Suppressor macrophage (primary cell): ENCODE measurements at regions not wholly inside any gene's neighbourhood (a gene's known extent, or its start where the extent isn't known, plus 50 kb on each side); places are given as distances from the start of the nearest gene placed in this dataset.
"Not testable (repeated sequence)": the region's sequence is repeated elsewhere in the genome, so short reads cannot be mapped to it uniquely, and the experiment has no call there.

Experiments used
- DNase-seq, 4 experiments: peaks; one replicate each; pipeline ENCODE4 v3.0.0-alpha.2; 2020 to 2022

DNA sequence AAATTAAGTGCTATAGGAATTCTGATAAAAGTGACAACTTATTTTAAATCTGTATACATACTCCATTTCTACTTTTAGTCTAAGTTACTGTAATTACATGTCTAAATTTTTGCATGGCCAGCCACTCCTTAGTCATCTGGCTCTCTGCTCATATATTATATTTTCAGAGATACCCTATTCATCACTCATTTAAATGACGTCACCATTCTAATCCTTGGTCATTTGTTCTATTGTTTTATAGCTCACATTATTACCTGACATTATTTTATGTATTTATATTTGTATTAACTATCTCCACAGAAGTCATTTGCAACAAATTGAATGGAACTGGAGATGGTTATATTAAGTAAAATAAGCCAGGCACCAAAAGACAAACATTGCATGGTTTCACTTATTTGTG is 179.6 kb upstream of the CXorf51A start:
- DNase-seq, result no peak

DNA sequence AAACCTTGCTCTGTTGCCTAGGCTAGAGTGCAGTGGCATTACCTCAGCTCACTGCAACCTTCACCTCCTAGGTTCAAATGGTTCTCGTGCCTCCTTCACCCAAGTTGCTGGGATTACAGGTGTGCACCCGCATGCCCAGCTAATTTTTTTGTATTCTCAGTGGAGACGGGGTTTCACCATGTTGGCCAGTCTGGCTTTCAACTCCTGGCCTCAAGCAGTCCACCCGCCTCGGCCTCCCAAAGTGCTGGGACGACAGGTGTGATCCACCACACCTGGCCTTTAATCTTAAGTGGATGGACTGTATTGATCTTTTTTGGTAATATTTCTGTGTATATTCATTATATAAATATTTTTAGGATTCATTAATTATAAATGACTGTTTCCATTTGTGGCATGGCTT is 158.7 kb upstream of the CXorf51A start:
- DNase-seq, result no peak

DNA sequence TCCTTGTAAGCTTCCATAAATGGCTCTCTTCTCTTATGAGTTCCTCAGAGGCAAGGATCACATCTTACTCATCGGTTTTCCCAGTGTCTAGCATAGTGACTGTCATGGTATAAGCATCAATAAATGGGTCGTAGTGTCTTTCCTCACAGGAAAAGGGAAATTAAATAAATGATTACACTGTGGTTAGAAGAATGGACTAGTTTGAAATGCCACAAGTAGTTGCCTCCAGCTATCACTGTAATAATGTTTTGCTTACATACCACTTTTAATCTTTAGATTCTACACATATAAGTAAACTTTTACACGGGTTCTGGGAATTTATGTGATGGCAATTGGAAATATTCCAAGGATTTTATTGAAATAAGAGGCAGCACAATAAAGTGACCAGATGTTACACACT is 152.8 kb upstream of the CXorf51A start:
- DNase-seq, result no peak

DNA sequence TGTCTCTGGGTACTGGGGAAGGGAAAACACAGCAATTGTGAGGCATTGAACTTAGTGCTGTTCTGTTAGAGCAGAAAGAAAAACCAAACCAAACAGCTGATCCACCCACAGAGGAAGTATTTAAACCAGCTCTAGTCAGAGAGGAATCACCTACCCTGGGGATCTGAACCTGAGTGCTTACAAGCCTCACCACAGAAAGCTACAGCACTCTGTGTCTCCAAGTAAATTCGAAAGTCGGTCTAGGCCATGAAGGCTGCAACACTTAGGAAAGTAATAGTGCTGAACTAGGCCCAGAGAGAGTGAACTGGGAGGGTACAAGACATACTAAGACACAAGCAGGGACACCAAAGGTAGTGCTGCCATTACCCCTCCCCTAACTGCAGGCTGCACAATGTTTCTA is 142.2 kb upstream of the CXorf51A start:
- no peak for DNase-seq

DNA sequence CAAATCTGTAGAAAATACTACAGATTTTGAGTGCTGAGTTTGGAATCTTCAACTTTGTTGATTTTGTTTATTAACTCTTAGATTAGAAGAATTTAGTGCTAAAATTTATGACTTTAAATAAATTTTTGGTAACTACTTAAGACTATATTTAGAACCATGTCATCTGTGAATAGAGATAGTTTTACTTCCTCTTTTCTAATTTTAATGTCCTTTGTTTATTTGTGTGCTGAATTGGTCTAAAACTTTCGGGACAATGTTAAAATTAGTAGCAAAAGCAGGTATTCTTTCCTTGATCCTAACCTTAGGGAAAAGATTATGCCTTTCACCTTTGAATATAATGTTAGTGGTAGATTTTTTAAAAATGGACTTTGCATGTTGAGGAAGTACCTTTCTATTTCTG is 119.7 kb upstream of the CXorf51A start:
- DNase-seq, result peak in 1 of 4 experiments; percentile 0

DNA sequence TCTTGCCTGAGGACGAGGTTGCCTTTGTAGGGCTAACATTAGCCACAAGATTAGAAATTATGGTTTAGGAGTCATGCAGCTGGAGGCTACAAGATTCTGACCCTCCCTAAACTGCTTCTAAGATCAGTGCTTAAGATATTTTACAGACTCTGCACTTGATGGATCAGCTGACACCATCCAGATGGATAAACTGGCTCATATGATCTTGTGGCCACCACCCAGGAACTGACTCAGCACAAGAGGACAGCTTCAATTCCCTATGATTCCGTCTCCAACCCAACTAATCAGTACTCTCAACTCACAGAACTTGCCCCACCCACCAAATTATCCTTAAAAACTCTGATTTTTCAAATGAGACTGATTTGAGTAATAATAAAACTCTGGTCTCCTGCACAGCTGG is 118.5 kb upstream of the CXorf51A start:
- not testable (repeated sequence) for DNase-seq

DNA sequence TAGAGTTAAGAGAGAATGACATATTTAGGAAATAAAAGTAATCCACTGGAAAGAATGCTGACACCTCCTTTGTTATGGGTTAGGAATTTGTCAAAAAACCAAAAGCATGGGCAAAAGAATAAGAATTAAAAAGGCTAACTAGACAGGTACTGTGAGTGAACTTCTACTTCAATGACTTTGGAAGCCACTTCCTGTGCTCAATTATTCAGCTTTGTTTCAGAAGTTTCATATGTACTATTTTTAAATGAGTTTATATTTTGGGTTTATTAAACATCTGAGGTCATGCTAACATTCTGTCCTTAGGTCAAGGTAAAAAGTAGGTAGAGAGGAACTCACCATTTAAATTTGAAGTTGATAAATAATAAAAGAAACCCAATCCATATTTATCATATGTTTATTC is 106.7 kb upstream of the CXorf51A start:
- DNase-seq, result no peak

DNA sequence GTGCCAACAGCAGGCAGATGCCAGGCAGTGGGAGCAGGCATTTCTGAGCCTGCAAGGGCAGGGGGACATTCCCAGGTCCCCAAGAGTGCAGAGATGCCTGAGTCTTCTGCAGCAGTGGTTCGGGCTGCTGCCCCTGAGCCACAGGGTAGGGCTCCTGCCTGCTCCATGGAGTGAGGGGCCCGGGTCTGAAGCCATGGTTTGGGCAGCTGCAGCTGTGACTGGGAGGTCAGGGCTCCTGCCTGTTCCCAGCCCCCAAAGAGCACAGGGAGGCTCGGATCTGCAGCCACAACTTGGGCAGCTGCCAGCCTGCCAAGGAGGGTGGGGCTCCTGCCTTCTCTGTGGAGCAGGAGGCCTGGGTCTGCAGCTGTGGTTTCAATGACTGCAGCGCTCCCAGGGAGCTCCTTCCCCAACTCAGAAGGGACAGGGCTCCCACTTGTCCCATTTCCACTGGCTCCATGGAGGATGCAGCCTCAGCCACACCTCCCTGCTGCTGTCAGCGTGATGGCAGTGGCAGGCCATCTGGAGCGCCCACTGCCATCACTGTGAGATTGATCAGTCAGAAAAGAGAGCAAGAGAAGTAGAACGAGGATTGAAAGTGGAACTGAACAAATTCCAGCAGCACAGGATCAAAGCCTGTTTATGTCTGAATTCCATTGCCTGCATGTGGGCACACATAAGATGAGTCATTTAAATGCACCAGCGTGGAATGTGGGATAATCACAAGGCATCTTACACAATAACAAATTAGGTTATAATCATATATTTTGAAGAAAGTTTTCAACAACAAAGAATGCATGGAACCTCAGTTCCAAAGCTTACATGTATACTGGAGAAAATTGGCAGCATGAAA is 93.1 kb upstream of the CXorf51A start:
- DNase-seq, result no peak

DNA sequence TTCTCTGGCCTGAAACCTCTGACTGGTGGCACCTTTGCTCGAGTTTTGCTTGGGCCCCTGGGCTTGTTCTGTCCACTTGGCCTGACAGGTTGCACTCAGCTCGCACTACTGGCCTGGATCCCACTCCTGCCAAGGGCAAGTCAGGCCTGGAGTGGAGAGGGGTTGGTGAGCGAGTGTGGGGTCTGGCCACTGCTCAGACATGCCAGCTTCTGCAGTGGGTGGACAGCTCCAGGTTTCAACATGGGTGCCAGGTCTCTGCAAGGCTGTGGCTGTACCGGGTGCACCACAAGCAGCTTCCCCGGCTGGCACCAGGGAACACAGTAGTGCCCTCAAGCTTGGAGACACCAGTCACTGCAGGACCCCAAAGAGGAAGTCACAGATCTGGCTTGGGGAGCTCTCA is 91.6 kb upstream of the CXorf51A start:
- DNase-seq, result no peak

DNA sequence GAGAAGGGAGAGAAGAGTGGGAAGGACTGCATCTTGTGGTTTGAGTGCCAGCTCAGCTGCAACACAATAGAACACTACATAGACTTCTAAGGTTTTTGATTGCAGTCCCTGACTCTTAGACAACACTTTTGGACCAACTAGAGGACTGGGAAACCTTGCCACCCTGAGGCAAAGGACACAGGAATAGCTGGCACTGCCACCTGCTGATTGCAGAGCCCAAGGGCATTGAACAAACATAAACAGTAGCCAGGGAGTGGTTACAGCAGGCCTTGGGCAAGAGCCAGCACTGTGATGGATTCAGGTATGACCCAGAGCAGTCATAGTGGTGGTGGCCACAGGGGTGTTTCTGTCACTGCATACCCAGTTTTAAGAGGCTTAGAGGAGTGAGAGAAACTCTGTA is 72.5 kb upstream of the CXorf51A start:
- no peak for DNase-seq

DNA sequence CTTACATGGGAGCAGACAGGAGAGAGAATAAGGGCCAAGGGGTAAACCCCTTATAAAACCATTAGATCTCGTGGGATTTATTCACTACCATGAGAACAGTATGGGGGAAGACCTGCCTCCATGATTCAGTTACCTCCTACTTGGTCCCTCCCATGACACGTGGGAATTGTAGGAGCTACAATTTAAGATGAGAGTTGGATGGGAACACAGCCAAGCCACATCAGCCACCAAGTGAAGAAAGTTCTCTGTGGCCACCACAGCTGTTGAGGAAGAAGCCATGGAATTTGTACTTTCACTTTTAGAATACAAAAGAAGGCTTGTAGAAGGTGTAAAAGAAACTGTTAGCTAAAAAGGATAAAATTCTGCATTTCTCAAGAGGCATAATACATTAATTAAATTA is 67.0 kb upstream of the CXorf51A start:
- DNase-seq, result no peak

DNA sequence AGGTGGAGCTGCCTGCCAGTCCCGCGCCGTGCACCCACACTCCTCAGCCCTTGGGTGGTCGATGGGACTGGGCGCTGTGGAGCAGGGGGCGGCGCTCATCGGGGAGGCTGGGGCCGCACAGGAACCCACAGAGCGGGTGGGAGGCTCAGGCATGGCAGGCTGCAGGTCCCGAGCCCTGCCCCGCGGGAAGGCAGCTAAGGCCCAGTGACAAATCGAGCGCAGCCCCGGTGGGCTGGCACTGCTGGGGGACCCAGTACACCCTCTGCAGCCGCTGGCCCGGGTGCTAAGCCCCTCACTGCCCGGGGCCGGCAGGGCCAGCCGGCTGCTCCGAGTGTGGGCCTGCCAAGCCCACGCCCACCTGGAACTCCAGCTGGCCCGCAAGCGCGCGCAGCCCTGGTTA is 52.3 kb upstream of the CXorf51A start:
- not testable (repeated sequence) for DNase-seq

DNA sequence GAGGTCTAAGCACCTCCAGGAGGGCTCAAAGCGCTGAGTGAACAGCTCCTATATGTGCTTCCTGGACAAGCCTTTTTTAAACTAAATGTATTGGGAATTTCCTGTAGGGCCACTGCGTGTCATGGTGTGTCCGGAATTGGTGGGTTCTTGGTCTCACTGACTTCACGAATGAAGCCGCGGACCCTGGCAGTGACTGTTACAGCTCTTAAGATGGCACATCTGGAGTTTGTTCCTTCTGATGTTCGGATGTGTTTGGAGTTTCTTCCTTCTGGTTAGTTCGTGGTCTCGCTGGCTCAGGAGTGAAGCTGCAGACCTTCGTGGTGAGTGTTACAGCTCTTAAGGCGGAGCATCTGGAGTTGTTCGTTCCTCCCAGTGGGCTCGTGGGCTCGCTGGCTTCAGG is 51.2 kb upstream of the CXorf51A start:
- DNase-seq, result not testable (repeated sequence)
